Immature natural killer cell (primary cell): ENCODE measurements at regions not wholly inside any gene's neighbourhood (a gene's known extent, or its start where the extent isn't known, plus 50 kb on each side); places are given as distances from the start of the nearest gene placed in this dataset.

Experiments
- DNase-seq, 3 donors: peaks; one replicate each; pipeline ENCODE4 v3.0.0; 2022; ENCODE audit warnings: mixed read lengths in 1 of 3
- H3K27ac Mint-ChIP-seq, 6 donors: one replicate each; pipeline ENCODE4 v1.8.0; 2020; ENCODE audit warnings: mixed read lengths in 6 of 6, mild to moderate bottlenecking in 5 of 6, inconsistent platforms in 4 of 6, moderate library complexity in 3 of 6
- H3K27me3 Mint-ChIP-seq, 3 donors: one replicate each; pipeline ENCODE4 v1.8.0; 2020 to 2021; ENCODE audit warnings: low read depth in 3 of 3, mild to moderate bottlenecking in 3 of 3, mixed read lengths in 3 of 3, moderate library complexity in 3 of 3, inconsistent platforms in 1 of 3
- H3K36me3 Mint-ChIP-seq, 3 donors: one replicate each; pipeline ENCODE4 v1.8.0; 2020; ENCODE audit warnings: mixed read lengths in 3 of 3, inconsistent platforms in 2 of 3, mild to moderate bottlenecking in 2 of 3
- H3K4me1 Mint-ChIP-seq, 2 donors: one replicate each; pipeline ENCODE4 v1.8.0; 2020; ENCODE audit warnings: inconsistent platforms in 2 of 2, mild to moderate bottlenecking in 2 of 2, mixed read lengths in 2 of 2, moderate library complexity in 1 of 2
- H3K4me3 Mint-ChIP-seq, 5 donors: one replicate each; pipeline ENCODE4 v1.8.0; 2020; ENCODE audit warnings: mild to moderate bottlenecking in 5 of 5, mixed read lengths in 5 of 5, inconsistent platforms in 3 of 5, moderate library complexity in 3 of 5
- H3K9me3 Mint-ChIP-seq, 6 donors: one replicate each; pipeline ENCODE4 v1.8.0; 2020; ENCODE audit warnings: mild to moderate bottlenecking in 6 of 6, mixed read lengths in 6 of 6, inconsistent platforms in 4 of 6, moderate library complexity in 3 of 6

- Mint-ChIP-seq H3K27me3 (peaks cover 3 to 5% (median 3%) of the 10 kb centered on the region in 3 donors), H3K4me1 (no peaks in the 10 kb centered on the region), H3K9me3 (no peaks in the 10 kb centered on the region), H3K27ac (no peak overlapping the region), H3K36me3 (no peaks in the 10 kb centered on the region), H3K4me3 (no peak overlapping the region)
- DNase-seq = no peak
Measured at GRCh38 chr14:61211476-61212255, 69.5 kb downstream of the TMEM30B start.

- Mint-ChIP-seq H3K9me3 (peaks cover 0 to 3% (median 0%) of the 10 kb centered on the region in 6 donors), H3K4me3 (no peak overlapping the region), H3K27ac (no peak overlapping the region), H3K27me3 (peaks cover 0 to 10% (median 5%) of the 10 kb centered on the region in 3 donors), H3K36me3 (no peaks in the 10 kb centered on the region), H3K4me1 (no peaks in the 10 kb centered on the region)
- DNase-seq = no peak
Measured at GRCh38 chr14:61203081-61203753, 77.9 kb downstream of the TMEM30B start.

GRCh38 chr14:61202124-61202523, 79.0 kb downstream of the TMEM30B start:
- Mint-ChIP-seq H3K9me3 (peaks cover 0 to 3% (median 0%) of the 10 kb centered on the region in 6 donors), H3K36me3 (no peaks in the 10 kb centered on the region), H3K27ac (no peak overlapping the region), H3K4me1 (no peaks in the 10 kb centered on the region), H3K27me3 (peaks cover 0 to 10% (median 5%) of the 10 kb centered on the region in 3 donors), H3K4me3 (no peak overlapping the region)
- no peak for DNase-seq

- Mint-ChIP-seq H3K4me3 (no peak overlapping the region), H3K27ac (no peak overlapping the region), H3K27me3 (peaks cover 0 to 13% (median 5%) of the 10 kb centered on the region in 3 donors), H3K9me3 (peaks cover 0 to 3% (median 0%) of the 10 kb centered on the region in 6 donors), H3K4me1 (no peaks in the 10 kb centered on the region), H3K36me3 (no peaks in the 10 kb centered on the region)
- DNase-seq = no peak
Measured at GRCh38 chr14:61201171-61201570, 80.0 kb downstream of the TMEM30B start.

- Mint-ChIP-seq H3K4me1 (no peaks in the 10 kb centered on the region), H3K9me3 (peaks cover 0 to 3% (median 0%) of the 10 kb centered on the region in 6 donors), H3K27me3 (peaks cover 2 to 17% (median 6%) of the 10 kb centered on the region in 3 donors), H3K27ac (no peak overlapping the region), H3K4me3 (no peak overlapping the region), H3K36me3 (no peaks in the 10 kb centered on the region)
- DNase-seq = no peak
Measured at GRCh38 chr14:61197416-61197815, 83.7 kb downstream of the TMEM30B start.

- DNase-seq = no peak
- peaks cover 0 to 1% (median 0%) of the 10 kb centered on the region in 6 donors for H3K9me3 Mint-ChIP-seq
- H3K4me1 Mint-ChIP-seq = no peaks in the 10 kb centered on the region
- H3K36me3 Mint-ChIP-seq = no peaks in the 10 kb centered on the region
- H3K27ac Mint-ChIP-seq = no peak overlapping the region
- H3K27me3 Mint-ChIP-seq = peaks cover 2 to 18% (median 6%) of the 10 kb centered on the region in 3 donors
- no peak overlapping the region for H3K4me3 Mint-ChIP-seq
Measured at GRCh38 chr14:61196792-61197191, 84.3 kb downstream of the TMEM30B start.

GRCh38 chr14:61196034-61196433, 85.1 kb downstream of the TMEM30B start:
- Mint-ChIP-seq H3K36me3 (no peaks in the 10 kb centered on the region), H3K27ac (no peak overlapping the region), H3K4me3 (no peak overlapping the region), H3K9me3 (peaks cover 0 to 1% (median 0%) of the 10 kb centered on the region in 6 donors), H3K27me3 (peaks cover 2 to 20% (median 6%) of the 10 kb centered on the region in 3 donors), H3K4me1 (no peaks in the 10 kb centered on the region)
- DNase-seq = no peak

GRCh38 chr14:61193476-61193875, 87.7 kb downstream of the TMEM30B start:
- peaks cover 0 to 1% (median 0%) of the 10 kb centered on the region in 6 donors for H3K9me3 Mint-ChIP-seq
- H3K27ac Mint-ChIP-seq = no peak overlapping the region
- H3K4me3 Mint-ChIP-seq = no peak overlapping the region
- peaks cover 0 to 11% of the 10 kb centered on the region in 2 donors for H3K4me1 Mint-ChIP-seq
- H3K27me3 Mint-ChIP-seq = peaks cover 12 to 20% (median 15%) of the 10 kb centered on the region in 3 donors
- peaks cover 0 to 6% (median 0%) of the 10 kb centered on the region in 3 donors for H3K36me3 Mint-ChIP-seq
- no peak for DNase-seq

- peaks cover 0 to 1% (median 0%) of the 10 kb centered on the region in 6 donors for H3K9me3 Mint-ChIP-seq
- H3K4me1 Mint-ChIP-seq = peaks cover 0 to 11% of the 10 kb centered on the region in 2 donors
- H3K36me3 Mint-ChIP-seq = peaks cover 0 to 6% (median 0%) of the 10 kb centered on the region in 3 donors
- no peak overlapping the region for H3K27ac Mint-ChIP-seq
- H3K4me3 Mint-ChIP-seq = no peak overlapping the region
- H3K27me3 Mint-ChIP-seq = peaks cover 12 to 20% (median 13%) of the 10 kb centered on the region in 3 donors
- DNase-seq = no peak
Measured at GRCh38 chr14:61192989-61193388, 88.1 kb downstream of the TMEM30B start.

GRCh38 chr14:61191733-61192132, 89.4 kb downstream of the TMEM30B start:
- DNase-seq = no peak
- H3K27me3 Mint-ChIP-seq = peaks cover 15 to 26% (median 20%) of the 10 kb centered on the region in 3 donors
- peaks cover 0 to 11% of the 10 kb centered on the region in 2 donors for H3K4me1 Mint-ChIP-seq
- peaks cover 0 to 6% (median 0%) of the 10 kb centered on the region in 3 donors for H3K36me3 Mint-ChIP-seq
- H3K27ac Mint-ChIP-seq = no peak overlapping the region
- peaks cover 0 to 1% (median 0%) of the 10 kb centered on the region in 6 donors for H3K9me3 Mint-ChIP-seq
- H3K4me3 Mint-ChIP-seq = no peak overlapping the region

GRCh38 chr14:61190341-61190740, 90.8 kb downstream of the TMEM30B start:
- H3K36me3 Mint-ChIP-seq = peaks cover 0 to 6% (median 0%) of the 10 kb centered on the region in 3 donors
- DNase-seq = no peak
- H3K27me3 Mint-ChIP-seq = peaks cover 15 to 22% (median 20%) of the 10 kb centered on the region in 3 donors
- no peak overlapping the region for H3K4me3 Mint-ChIP-seq
- no peak overlapping the region for H3K27ac Mint-ChIP-seq
- H3K4me1 Mint-ChIP-seq = peaks cover 0 to 11% of the 10 kb centered on the region in 2 donors
- H3K9me3 Mint-ChIP-seq = peaks cover 0 to 1% (median 0%) of the 10 kb centered on the region in 6 donors

- Mint-ChIP-seq H3K36me3 (peaks cover 0 to 6% (median 0%) of the 10 kb centered on the region in 3 donors), H3K27me3 (peaks cover 13 to 26% (median 24%) of the 10 kb centered on the region in 3 donors), H3K4me1 (peaks cover 0 to 11% of the 10 kb centered on the region in 2 donors), H3K4me3 (peak overlapping the region in 3 of 5 donors; percentile 28 to 48 (median 44)), H3K9me3 (peaks cover 0 to 1% (median 0%) of the 10 kb centered on the region in 6 donors), H3K27ac (no peak overlapping the region)
- DNase-seq = no peak
Measured at GRCh38 chr14:61188978-61189808, 91.9 kb downstream of the TMEM30B start.

GRCh38 chr14:61188196-61188595, 92.9 kb downstream of the TMEM30B start:
- H3K36me3 Mint-ChIP-seq = peaks cover 0 to 6% (median 0%) of the 10 kb centered on the region in 3 donors
- peaks cover 13 to 29% (median 29%) of the 10 kb centered on the region in 3 donors for H3K27me3 Mint-ChIP-seq
- H3K4me1 Mint-ChIP-seq = peaks cover 0 to 11% of the 10 kb centered on the region in 2 donors
- peaks cover 0 to 1% (median 0%) of the 10 kb centered on the region in 6 donors for H3K9me3 Mint-ChIP-seq
- no peak for DNase-seq
- H3K27ac Mint-ChIP-seq = no peak overlapping the region
- H3K4me3 Mint-ChIP-seq = no peak overlapping the region
